GM12878 (cell line): ENCODE measurements at regions not wholly inside any gene's neighbourhood (a gene's known extent, or its start where the extent isn't known, plus 50 kb on each side); places are given as distances from the start of the nearest gene placed in this dataset.

Experiments used
- ATAC-seq: fragments of 200-7000 bp; cut with Tn5 transposase; 3 replicates; pipeline ENCODE4 v1.9.1; 2020; ENCODE audit warnings: mild to moderate bottlenecking, moderate library complexity
- BruUV-seq: library from RNA; stranded (reverse); fragments of 400-500 nt; replicated peaks from 2 replicates; lab custom pipeline; 2021; lab: Mats Ljungman, UMichigan
- CTCF ChIA-PET: fragments of 300-600 bp; sonication (Branson Sonifier 250); formaldehyde crosslinking; extraction: SDS; loops from one replicate; lab custom pipeline; 2021; ENCODE audit warnings: inconsistent platforms; lab: Yijun Ruan, JAX
- POLR2A ChIA-PET: fragments of 350-600 bp; formaldehyde crosslinking; extraction: SDS; loops from one replicate; lab custom pipeline; 2021; ENCODE audit warnings: inconsistent platforms; lab: Charles Lee
- RAD21 ChIA-PET: fragments of 300-600 bp; sonication (Branson Sonifier 250); formaldehyde crosslinking; loops from one replicate; lab custom pipeline; 2023; ENCODE audit warnings: antibody characterized with exemption; ENCODE audit not compliant: unreplicated experiment; lab: Charles Lee
- SMC1A ChIA-PET: fragments of 300-600 bp; sonication (Branson Sonifier 250); formaldehyde crosslinking; loops from one replicate; lab custom pipeline; 2023; ENCODE audit not compliant: unreplicated experiment, uncharacterized antibody; lab: Charles Lee
- DNase-seq: peaks from one replicate; pipeline ENCODE4 v3.0.0-alpha.2; 2011; ENCODE audit warnings: low read depth, low spot score
- FAIRE-seq: peaks from 3 replicates; lab custom pipeline; 2011; peaks lifted over from hg19 to GRCh38; lab: Jason Lieb, UNC
- H2AFZ ChIP-seq: 2 replicates; pipeline ENCODE4 v1.6.0; 2011; ENCODE audit warnings: low read depth, low read length, control low read depth; ENCODE audit not compliant: control insufficient read depth
- H3K27ac ChIP-seq: 2 replicates; pipeline ENCODE4 v1.5.1; 2011; ENCODE audit warnings: control low read depth; ENCODE audit not compliant: control insufficient read depth, insufficient read depth
- H3K27me3 ChIP-seq, 2 experiments: replicated peaks in 1 of 2; 2 replicates each; pipeline versions ENCODE4 v1.6.0 to v1.6.1; 2011; ENCODE audit warnings: low read length in 1 of 2; ENCODE audit not compliant: control insufficient read depth in 2 of 2, insufficient read depth in 2 of 2
- H3K36me3 ChIP-seq, 2 experiments: 2 replicates each; pipeline ENCODE4 v1.5.1; 2011; ENCODE audit warnings: low read length in 1 of 2; ENCODE audit not compliant: control insufficient read depth in 2 of 2, insufficient read depth in 2 of 2
- H3K4me1 ChIP-seq: 2 replicates; pipeline ENCODE4 v1.6.1; 2011; ENCODE audit warnings: mild to moderate bottlenecking, low read length, moderate library complexity, mixed read lengths; ENCODE audit not compliant: control insufficient read depth, insufficient read depth
- H3K4me2 ChIP-seq: 2 replicates; pipeline ENCODE4 v1.6.0; 2011; ENCODE audit warnings: control low read depth; ENCODE audit not compliant: control insufficient read depth, insufficient read depth
- H3K4me3 ChIP-seq: fragments of 200-600 bp; sonication (generic); 2 replicates; pipeline ENCODE4 v1.5.1; 2016
- H3K79me2 ChIP-seq: 2 replicates; pipeline ENCODE4 v1.6.0; 2011; ENCODE audit warnings: low read length; ENCODE audit not compliant: control insufficient read depth, insufficient read depth
- H3K9ac ChIP-seq: 2 replicates; pipeline ENCODE4 v1.8.0; 2011; ENCODE audit warnings: low read length, control low read depth, mixed read lengths; ENCODE audit not compliant: control insufficient read depth, insufficient read depth
- H3K9me3 ChIP-seq: replicated peaks from 3 replicates; pipeline ENCODE4 v1.5.1; 2011; ENCODE audit warnings: mild to moderate bottlenecking, low read length; ENCODE audit not compliant: control insufficient read depth, insufficient read depth
- H4K20me1 ChIP-seq: 2 replicates; pipeline ENCODE4 v1.6.0; 2011; ENCODE audit not compliant: control insufficient read depth, insufficient read depth
- BACH1 ChIP-seq: fragments of 450-650 bp; IDR thresholded peaks from 2 replicates; pipeline ENCODE4 v1.6.1; 2017; ENCODE audit warnings: mild to moderate bottlenecking, borderline replicate concordance
- CHD1 ChIP-seq: IDR thresholded peaks from 2 replicates; pipeline ENCODE4 v1.6.1; 2012; ENCODE audit warnings: low read depth, low read length, improper control_type of control experiment
- DPF2 ChIP-seq: fragments of 450-650 bp; IDR thresholded peaks from 2 replicates; pipeline ENCODE4 v1.6.1; 2017; ENCODE audit warnings: mild to moderate bottlenecking
- POLR2A ChIP-seq: IDR thresholded peaks from 2 replicates; pipeline ENCODE4 v1.6.1; 2011; ENCODE audit warnings: low read depth, mild to moderate bottlenecking, low read length
- RAD21 ChIP-seq: IDR thresholded peaks from 2 replicates; pipeline ENCODE4 v1.6.1; 2011; ENCODE audit warnings: mild to moderate bottlenecking, low read depth, low read length, moderate library complexity; ENCODE audit not compliant: insufficient read depth
- ZBED1 ChIP-seq: IDR thresholded peaks from 2 replicates; pipeline ENCODE4 v1.6.1; 2016; ENCODE audit warnings: borderline replicate concordance
- WGBS: methylation state at CpG from one replicate; pipeline ENCODE4 v1.1.6; 2016; ENCODE audit warnings: low lambda C conversion rate; ENCODE audit not compliant: insufficient replicate concordance, insufficient coverage; ENCODE audit errors: missing lambda C conversion rate; 5-methylcytosine and 5-hydroxymethylcytosine counted together
- in situ Hi-C: fragments of 300-500 bp; cut with MboI; formaldehyde crosslinking; loops from 9 replicates; pipeline ENCODE4 v1.14.3; 2018; ENCODE audit warnings: mixed read lengths
- intact Hi-C: fragments of 100-400 bp; cut with micrococcal nuclease; formaldehyde crosslinking; loops from one replicate; pipeline ENCODE4 v1.14.2; 2022; ENCODE audit not compliant: unreplicated experiment
- TF ChIP-seq, protein P1 (sequence below): fragments of 450-650 bp; IDR thresholded peaks from 2 replicates; pipeline ENCODE4 v1.6.1; 2017; ENCODE audit warnings: borderline replicate concordance

DNA sequence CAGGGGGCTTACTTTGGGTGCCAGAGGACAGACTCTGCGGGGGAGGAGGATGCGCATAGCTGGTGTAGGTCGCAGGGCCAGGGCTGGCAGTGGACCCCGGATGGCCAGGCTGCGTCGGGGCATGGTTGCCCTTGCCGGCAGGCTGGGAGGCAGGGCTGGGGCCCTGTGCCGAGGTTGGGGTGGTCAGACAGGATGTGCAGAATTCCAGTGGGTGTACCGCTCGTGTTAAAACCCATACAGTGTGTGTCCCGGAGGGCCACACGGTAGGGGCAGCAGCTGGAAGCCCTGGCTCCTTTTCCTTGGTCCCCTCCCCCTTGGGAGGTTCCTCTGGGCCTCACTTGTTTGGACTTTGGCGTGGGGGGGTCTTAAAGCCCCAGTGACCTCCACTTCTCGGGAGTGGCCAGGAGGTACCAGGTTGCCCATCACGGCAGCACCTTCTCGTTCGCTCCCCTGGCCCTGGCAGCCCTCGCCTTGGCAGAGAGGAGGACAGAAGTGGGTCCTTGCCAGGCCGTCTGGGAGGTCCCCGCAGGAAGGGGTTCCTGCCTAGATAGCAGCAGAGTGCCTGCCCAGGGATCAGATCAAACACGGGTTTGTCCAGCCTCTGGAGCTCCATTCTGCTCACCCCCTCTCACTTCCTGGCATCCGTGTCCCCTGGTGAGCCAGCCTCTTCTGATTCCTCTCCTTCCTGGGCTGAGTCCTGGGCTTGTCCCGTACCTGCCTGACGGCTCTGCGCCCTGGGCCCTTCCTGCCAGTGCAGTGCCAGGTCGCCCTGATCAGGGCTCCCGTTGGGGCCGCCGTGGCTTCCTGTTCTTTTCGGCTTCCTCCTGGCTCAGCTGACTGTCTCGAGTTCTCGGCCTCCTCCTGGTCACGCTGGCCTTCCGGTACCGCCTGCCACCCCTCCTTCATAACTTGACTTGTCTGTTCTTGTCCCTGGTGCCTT is 56.7 kb upstream of the HGFAC start (continued):
- TF ChIP-seq, protein P1, sequence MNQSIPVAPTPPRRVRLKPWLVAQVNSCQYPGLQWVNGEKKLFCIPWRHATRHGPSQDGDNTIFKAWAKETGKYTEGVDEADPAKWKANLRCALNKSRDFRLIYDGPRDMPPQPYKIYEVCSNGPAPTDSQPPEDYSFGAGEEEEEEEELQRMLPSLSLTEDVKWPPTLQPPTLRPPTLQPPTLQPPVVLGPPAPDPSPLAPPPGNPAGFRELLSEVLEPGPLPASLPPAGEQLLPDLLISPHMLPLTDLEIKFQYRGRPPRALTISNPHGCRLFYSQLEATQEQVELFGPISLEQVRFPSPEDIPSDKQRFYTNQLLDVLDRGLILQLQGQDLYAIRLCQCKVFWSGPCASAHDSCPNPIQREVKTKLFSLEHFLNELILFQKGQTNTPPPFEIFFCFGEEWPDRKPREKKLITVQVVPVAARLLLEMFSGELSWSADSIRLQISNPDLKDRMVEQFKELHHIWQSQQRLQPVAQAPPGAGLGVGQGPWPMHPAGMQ, result no peak
- TF ChIP-seq CHD1 (no peak), BACH1 (no peak), DPF2 (no peak)

DNA sequence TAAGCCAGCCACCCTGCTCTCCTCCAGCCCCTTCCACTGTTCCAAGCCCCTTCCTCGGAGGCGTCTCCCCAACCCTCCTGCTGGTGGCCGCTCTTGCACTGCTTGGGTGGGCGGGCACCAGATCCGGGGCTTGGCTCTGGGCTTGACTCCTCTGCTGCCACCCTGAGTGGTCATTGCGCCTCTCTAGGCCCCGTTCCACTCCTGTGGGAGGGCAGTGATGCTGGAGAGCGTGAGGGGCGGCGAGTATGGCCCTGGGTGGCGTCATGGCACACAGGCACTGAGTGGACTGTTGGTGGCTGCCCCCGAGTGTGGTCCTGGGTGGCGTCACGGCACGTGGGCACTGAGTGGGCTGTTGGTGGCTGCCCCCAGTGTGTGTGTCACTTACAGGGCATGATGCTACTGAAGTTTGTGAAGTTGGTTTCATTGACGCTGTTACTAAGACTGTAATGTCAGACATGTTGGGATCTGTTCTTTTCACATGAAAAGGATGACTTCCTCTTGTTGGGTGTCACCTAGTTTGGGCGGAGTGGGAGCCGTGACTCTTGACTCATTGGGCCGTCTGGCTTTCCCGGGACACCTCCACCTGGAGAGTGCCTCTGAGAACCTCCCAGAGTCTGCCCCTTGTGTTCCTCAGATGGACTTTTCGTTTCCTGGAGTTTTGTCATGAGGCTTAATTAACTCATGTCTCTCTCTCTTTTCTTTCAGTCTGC is 55.9 kb upstream of the HGFAC start:
- RAD21 ChIA-PET, result no interaction called here
- CTCF ChIA-PET, result no interaction called here

More for the DNA sequence above, 55.9 kb upstream of the HGFAC start:
- Histone ChIP-seq H3K4me2 (no peak overlapping the region), H3K79me2 (no peaks in the 10 kb centered on the region), H3K4me3 (no peak overlapping the region), H3K27me3 (no peaks in the 10 kb centered on the region), H3K36me3 (no peaks in the 10 kb centered on the region), H3K9ac (no peak overlapping the region), H3K4me1 (peaks cover 21% of the 10 kb centered on the region), H2AFZ (peak overlapping the region; percentile 49), H3K9me3 (peaks cover 1% of the 10 kb centered on the region; the same call in 2 of the 3 replicates), H4K20me1 (no peaks in the 10 kb centered on the region), H3K27ac (no peak overlapping the region)
- ChIA-PET SMC1A (no interaction called here), POLR2A (no interaction called here)
- DNase-seq (no peak), ATAC-seq (no peak), FAIRE-seq (no peak)
- intact Hi-C loops (loop anchor here (2.0 kb wide), 1 partner anchor 13 kb away; no protein-coding TSS in a partner anchor), in situ Hi-C loops (no loop called here)
- BruUV-seq, result no TSS peak
- WGBS, result 82% methylated on average over 21 of the region's 21 CpGs
- TF ChIP-seq POLR2A (no peak), ZBED1 (no peak), RAD21 (no peak)
